ENCODE measurements at regions not wholly inside any gene's neighbourhood (a gene's known extent, or its start where the extent isn't known, plus 50 kb on each side); places are given as distances from the start of the nearest gene placed in this dataset.

DNA sequence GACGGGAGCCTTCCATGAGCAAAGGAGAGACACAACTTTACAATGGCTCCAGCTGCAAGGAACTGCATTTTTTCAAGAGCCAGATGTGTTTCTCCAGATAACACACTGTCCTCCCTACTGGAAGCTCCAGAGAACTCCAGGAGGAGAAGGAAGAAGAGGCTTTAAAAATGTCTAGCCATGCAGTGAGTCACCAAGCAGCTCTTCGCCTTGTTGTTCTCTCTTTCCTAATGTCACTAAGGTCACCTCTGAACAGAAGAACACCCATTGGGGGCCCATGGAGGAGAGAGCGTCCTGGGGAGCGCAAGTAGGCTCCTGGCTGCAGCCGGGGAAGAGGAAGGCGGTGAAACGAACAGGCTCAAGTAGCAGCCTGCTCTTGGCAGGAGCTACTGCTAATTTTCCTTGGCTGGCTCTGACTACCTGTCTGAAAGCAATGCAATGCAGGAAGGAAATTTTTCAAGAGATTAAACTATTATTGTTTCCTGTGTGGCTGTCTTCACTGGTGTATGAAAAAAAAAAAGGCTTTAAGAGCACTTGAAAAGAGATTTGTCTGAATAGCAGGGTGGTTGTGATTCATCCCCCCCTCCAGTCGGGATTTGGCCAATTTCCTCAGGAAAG, 321.9 kb downstream of the SETD4 start:
- Histone ChIP-seq H3K79me2 (ENCODE audit: insufficient read depth, low read length) (no peaks in the 10 kb centered on the region), H3K4me2 (ENCODE audit: low read depth, low read length, poor library complexity, severe bottlenecking) (no peak overlapping the region), H3K9me2 (replicated peaks; ENCODE audit: low read depth, low read length) (no peaks in the 10 kb centered on the region), H4K20me1 (ENCODE audit: insufficient read depth, low read length, poor library complexity, severe bottlenecking) (no peaks in the 10 kb centered on the region), H3K4me3 (ENCODE audit: low read length, poor library complexity, severe bottlenecking) (no peak overlapping the region), H3K36me3 (ENCODE audit: insufficient read depth, low read length) (no peaks in the 10 kb centered on the region), H3K9me3 (ENCODE audit: insufficient read depth, low read depth, low read length) (no peaks in the 10 kb centered on the region), H3K27me3 (ENCODE audit: insufficient read depth, low read length, poor library complexity, severe bottlenecking) (peaks cover 79% of the 10 kb centered on the region), H3F3A (ENCODE audit: low read depth) (no peaks in the 10 kb centered on the region), H3K4me1 (ENCODE audit: insufficient read depth, low read length, poor library complexity, severe bottlenecking) (no peaks in the 10 kb centered on the region), H2AFZ (ENCODE audit: low read length) (no peak overlapping the region), H3K9ac (ENCODE audit: low read depth, low read length, poor library complexity, severe bottlenecking) (no peak overlapping the region)
- peak; percentile 16; the same call in 1 of the 2 replicates for TF ChIP-seq EZH2phosphoT487 (IDR thresholded peaks at IDR 0.05; ENCODE audit: borderline replicate concordance)
- no peak for TF ChIP-seq CTCF (conservative IDR thresholded peaks at IDR 0.05; ENCODE audit: low read length)

DNA sequence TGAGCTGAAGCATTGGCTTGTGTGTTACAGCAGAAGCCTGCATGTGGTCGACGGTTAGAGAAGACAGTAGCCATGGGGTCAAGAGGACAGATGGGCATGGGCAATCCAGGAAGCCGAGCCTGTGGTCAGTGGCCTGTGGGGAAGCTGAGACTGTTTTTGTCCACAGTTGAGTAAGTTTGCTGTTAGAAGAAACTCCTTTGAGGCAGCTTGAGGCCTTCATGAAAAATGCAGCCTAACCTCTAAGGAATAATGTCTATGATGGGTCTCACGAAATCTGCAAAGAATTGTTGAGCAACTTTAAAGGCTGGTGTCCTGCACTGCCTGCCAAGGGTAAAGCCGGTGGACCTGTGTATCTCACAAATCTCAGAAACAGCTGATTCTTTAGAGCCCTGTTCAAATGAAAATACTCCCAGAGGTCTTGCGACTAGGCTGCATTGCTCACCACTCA, 322.4 kb downstream of the SETD4 start:
- H2AFZ ChIP-seq (ENCODE audit: low read length), result no peak overlapping the region
- no peak overlapping the region for H3K4me3 ChIP-seq (ENCODE audit: low read length, poor library complexity, severe bottlenecking)
- H3K9me2 ChIP-seq (replicated peaks; ENCODE audit: low read depth, low read length), result no peaks in the 10 kb centered on the region
- H3K36me3 ChIP-seq (ENCODE audit: insufficient read depth, low read length), result no peaks in the 10 kb centered on the region
- H3K4me1 ChIP-seq (ENCODE audit: insufficient read depth, low read length, poor library complexity, severe bottlenecking), result no peaks in the 10 kb centered on the region
- no peaks in the 10 kb centered on the region for H3K9me3 ChIP-seq (ENCODE audit: insufficient read depth, low read depth, low read length)
- H4K20me1 ChIP-seq (ENCODE audit: insufficient read depth, low read length, poor library complexity, severe bottlenecking), result no peaks in the 10 kb centered on the region
- no peak overlapping the region for H3K9ac ChIP-seq (ENCODE audit: low read depth, low read length, poor library complexity, severe bottlenecking)
- H3K27me3 ChIP-seq (ENCODE audit: insufficient read depth, low read length, poor library complexity, severe bottlenecking), result peaks cover 74% of the 10 kb centered on the region
- no peak for TF ChIP-seq CTCF (conservative IDR thresholded peaks at IDR 0.05; ENCODE audit: low read length)
- TF ChIP-seq EZH2phosphoT487 (IDR thresholded peaks at IDR 0.05; ENCODE audit: borderline replicate concordance), result no peak
- no peaks in the 10 kb centered on the region for H3K79me2 ChIP-seq (ENCODE audit: insufficient read depth, low read length)
- H3F3A ChIP-seq (ENCODE audit: low read depth), result no peaks in the 10 kb centered on the region
- no peak overlapping the region for H3K4me2 ChIP-seq (ENCODE audit: low read depth, low read length, poor library complexity, severe bottlenecking)

- H3K27me3 ChIP-seq (ENCODE audit: insufficient read depth, low read length, poor library complexity, severe bottlenecking), result peaks cover 74% of the 10 kb centered on the region
- no peak overlapping the region for H3K9ac ChIP-seq (ENCODE audit: low read depth, low read length, poor library complexity, severe bottlenecking)
- no peak overlapping the region for H3K4me3 ChIP-seq (ENCODE audit: low read length, poor library complexity, severe bottlenecking)
- H3K9me3 ChIP-seq (ENCODE audit: insufficient read depth, low read depth, low read length), result no peaks in the 10 kb centered on the region
- no peaks in the 10 kb centered on the region for H3F3A ChIP-seq (ENCODE audit: low read depth)
- H3K9me2 ChIP-seq (replicated peaks; ENCODE audit: low read depth, low read length), result no peaks in the 10 kb centered on the region
- TF ChIP-seq EZH2phosphoT487 (IDR thresholded peaks at IDR 0.05; ENCODE audit: borderline replicate concordance) (no peak), CTCF (conservative IDR thresholded peaks at IDR 0.05; ENCODE audit: low read length) (no peak)
- H3K4me1 ChIP-seq (ENCODE audit: insufficient read depth, low read length, poor library complexity, severe bottlenecking), result no peaks in the 10 kb centered on the region
- no peak overlapping the region for H3K4me2 ChIP-seq (ENCODE audit: low read depth, low read length, poor library complexity, severe bottlenecking)
- no peak overlapping the region for H2AFZ ChIP-seq (ENCODE audit: low read length)
- H3K79me2 ChIP-seq (ENCODE audit: insufficient read depth, low read length), result no peaks in the 10 kb centered on the region
- no peaks in the 10 kb centered on the region for H4K20me1 ChIP-seq (ENCODE audit: insufficient read depth, low read length, poor library complexity, severe bottlenecking)
- no peaks in the 10 kb centered on the region for H3K36me3 ChIP-seq (ENCODE audit: insufficient read depth, low read length)
These were observed 322.9 kb downstream of the SETD4 start for GRCh38 chr21:35737449-35737848.
